ENCODE measurements at regions not wholly inside any gene's neighbourhood (a gene's known extent, or its start where the extent isn't known, plus 50 kb on each side); places are given as distances from the start of the nearest gene placed in this dataset.

DNA sequence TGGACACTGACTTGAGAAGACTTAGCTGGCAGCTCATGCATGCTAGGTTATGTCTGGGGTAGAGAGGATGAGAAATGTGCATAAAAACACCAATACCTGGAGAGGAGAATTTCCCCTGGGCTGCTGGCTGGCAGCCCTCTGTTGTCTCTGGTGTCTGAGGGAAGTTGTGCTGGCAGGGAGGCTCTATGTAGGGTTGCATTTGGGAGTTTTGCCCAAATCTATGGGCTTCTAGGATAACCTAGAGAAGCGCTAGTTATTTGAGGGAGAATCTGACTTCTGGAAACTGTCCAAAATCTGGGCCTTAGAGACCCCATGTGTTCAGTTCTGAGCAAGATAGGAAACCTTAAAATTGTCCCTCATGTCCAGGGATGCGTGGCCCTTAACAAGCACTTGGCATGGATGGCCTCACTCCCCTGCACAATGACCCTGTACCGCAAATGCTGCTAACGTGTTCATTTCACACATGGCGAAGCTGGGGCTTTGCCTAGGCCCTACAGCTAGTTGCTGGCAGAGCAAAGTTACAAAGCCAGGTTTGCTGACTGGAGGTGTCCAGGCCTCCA is 70.3 kb upstream of the ATP2B2 start:
- H3K36me3 Mint-ChIP-seq: no peaks in the 10 kb centered on the region
- no peaks in the 10 kb centered on the region for H3K9me3 Mint-ChIP-seq (ENCODE audit: low read depth)
- no peak overlapping the region for H3K4me3 Mint-ChIP-seq
- no peak overlapping the region for H3K27ac Mint-ChIP-seq
- no peaks in the 10 kb centered on the region for H3K4me1 Mint-ChIP-seq (ENCODE audit: low read depth)
- peaks cover 4% of the 10 kb centered on the region for H3K27me3 Mint-ChIP-seq

DNA sequence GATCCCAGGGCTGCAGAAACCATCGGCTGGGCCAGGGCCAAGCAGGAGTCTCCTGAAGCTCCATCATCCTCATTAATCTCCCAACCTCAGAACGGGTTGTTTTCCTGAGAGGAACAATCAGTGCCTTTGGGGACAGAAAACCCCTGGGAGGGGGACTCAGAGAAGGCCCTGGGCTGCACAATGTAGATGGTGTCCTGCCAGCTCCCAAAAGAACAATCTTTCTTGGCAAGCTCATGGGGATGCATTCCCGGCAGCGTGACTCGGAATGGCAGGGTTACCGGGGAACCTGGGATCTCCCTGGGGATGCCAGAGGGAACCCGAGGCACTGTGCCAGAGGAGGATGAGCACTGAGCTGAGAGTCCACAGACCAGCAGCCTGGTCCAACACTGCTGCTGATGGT is 72.1 kb upstream of the ATP2B2 start:
- no peaks in the 10 kb centered on the region for H3K36me3 Mint-ChIP-seq
- H3K4me1 Mint-ChIP-seq (ENCODE audit: low read depth): no peaks in the 10 kb centered on the region
- H3K27me3 Mint-ChIP-seq: peaks cover 6% of the 10 kb centered on the region

DNA sequence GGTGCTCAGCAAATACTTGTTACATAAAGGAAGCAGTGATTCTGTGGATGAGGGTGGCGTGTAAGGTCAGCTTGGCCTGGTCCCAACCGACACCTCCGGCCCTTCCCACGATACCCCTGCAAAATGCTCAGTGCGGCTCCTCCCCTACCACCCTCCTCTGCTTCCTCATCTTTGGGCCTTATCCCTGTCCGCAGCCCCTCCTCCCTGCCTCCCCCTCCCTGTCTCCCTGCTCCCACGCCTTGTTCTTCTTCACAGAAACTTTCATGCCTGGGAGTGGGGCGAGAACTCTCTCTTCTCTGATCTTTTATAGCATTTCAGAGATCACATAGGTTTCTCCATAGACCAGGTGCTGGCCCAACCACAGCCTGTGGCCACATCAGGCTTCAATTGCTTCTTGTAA is 75.0 kb upstream of the ATP2B2 start:
- Mint-ChIP-seq H3K36me3 (no peaks in the 10 kb centered on the region), H3K4me3 (no peak overlapping the region), H3K9me3 (ENCODE audit: low read depth) (no peaks in the 10 kb centered on the region), H3K4me1 (ENCODE audit: low read depth) (no peaks in the 10 kb centered on the region), H3K27ac (no peak overlapping the region), H3K27me3 (peaks cover 13% of the 10 kb centered on the region)

More for the DNA sequence above, 72.1 kb upstream of the ATP2B2 start:
- Mint-ChIP-seq H3K4me3 (no peak overlapping the region), H3K27ac (no peak overlapping the region), H3K9me3 (ENCODE audit: low read depth) (no peaks in the 10 kb centered on the region)

DNA sequence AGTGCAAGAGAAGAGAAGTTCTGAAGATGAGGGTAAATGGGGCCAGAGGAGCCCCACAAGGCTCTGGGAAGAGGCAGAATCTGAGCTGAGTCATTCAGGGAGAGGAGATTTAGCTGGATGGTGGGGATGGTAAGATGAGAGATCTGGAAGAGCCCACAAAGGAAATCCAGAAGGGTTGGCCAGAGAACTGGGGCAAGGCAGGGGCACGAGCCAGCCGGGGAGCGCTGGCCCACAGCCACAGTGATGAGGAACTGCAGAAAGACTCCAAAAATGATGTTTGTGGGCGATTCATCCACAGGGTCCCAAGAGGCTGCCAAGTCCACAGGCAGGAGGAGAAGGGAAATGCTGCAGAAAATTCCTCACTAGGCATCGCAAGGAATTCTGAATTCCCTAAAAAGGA is 75.9 kb upstream of the ATP2B2 start:
- H3K27me3 Mint-ChIP-seq: peaks cover 16% of the 10 kb centered on the region
- no peak overlapping the region for H3K4me3 Mint-ChIP-seq
- no peaks in the 10 kb centered on the region for H3K9me3 Mint-ChIP-seq (ENCODE audit: low read depth)
- no peak overlapping the region for H3K27ac Mint-ChIP-seq
- no peaks in the 10 kb centered on the region for H3K4me1 Mint-ChIP-seq (ENCODE audit: low read depth)
- H3K36me3 Mint-ChIP-seq: no peaks in the 10 kb centered on the region

DNA sequence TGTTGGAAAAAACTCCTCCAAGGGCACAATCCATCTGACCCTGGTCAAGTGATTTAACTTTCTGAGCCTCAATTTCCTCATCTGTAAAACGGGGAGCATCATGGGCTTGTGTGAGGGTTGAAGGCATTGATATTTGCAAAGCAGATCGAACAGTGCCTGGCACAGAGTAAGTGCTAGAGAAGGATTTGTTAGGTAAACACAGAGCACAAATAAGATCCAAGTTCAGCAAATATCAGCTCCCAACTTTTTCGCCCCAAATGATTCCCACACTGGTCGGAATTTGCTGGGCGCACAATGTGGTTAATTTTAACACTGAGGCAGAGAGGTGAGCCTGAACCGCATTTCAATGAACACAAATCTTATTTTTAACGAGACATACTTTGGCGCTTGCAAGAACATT is 76.3 kb upstream of the ATP2B2 start:
- H3K9me3 Mint-ChIP-seq (ENCODE audit: low read depth): no peaks in the 10 kb centered on the region
- no peak overlapping the region for H3K27ac Mint-ChIP-seq
- H3K4me1 Mint-ChIP-seq (ENCODE audit: low read depth): no peaks in the 10 kb centered on the region
- H3K36me3 Mint-ChIP-seq: no peaks in the 10 kb centered on the region
- no peak overlapping the region for H3K4me3 Mint-ChIP-seq
- peaks cover 16% of the 10 kb centered on the region for H3K27me3 Mint-ChIP-seq

DNA sequence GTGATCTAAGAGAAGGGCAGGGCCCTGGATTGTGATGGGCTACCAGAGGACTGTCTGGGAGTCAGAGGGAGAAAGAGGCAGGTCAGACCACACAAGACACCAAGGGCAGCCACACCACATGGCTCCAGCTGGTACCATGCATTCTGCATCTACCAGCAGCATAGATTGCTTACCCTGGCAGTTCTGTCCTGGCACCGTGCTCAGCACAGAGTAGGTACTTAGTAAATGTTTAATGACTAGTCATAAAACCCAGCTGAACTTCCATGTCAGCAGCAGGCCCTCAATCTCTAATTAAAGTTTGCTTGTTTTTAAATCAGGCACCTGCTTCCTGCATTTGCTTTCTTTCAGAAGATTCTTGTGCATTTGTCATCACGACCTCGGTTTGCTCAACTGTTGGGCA is 77.3 kb upstream of the ATP2B2 start:
- H3K4me3 Mint-ChIP-seq: no peak overlapping the region
- H3K36me3 Mint-ChIP-seq: no peaks in the 10 kb centered on the region
- no peak overlapping the region for H3K27ac Mint-ChIP-seq
- H3K9me3 Mint-ChIP-seq (ENCODE audit: low read depth): no peaks in the 10 kb centered on the region
- peaks cover 18% of the 10 kb centered on the region for H3K27me3 Mint-ChIP-seq
- H3K4me1 Mint-ChIP-seq (ENCODE audit: low read depth): no peaks in the 10 kb centered on the region

DNA sequence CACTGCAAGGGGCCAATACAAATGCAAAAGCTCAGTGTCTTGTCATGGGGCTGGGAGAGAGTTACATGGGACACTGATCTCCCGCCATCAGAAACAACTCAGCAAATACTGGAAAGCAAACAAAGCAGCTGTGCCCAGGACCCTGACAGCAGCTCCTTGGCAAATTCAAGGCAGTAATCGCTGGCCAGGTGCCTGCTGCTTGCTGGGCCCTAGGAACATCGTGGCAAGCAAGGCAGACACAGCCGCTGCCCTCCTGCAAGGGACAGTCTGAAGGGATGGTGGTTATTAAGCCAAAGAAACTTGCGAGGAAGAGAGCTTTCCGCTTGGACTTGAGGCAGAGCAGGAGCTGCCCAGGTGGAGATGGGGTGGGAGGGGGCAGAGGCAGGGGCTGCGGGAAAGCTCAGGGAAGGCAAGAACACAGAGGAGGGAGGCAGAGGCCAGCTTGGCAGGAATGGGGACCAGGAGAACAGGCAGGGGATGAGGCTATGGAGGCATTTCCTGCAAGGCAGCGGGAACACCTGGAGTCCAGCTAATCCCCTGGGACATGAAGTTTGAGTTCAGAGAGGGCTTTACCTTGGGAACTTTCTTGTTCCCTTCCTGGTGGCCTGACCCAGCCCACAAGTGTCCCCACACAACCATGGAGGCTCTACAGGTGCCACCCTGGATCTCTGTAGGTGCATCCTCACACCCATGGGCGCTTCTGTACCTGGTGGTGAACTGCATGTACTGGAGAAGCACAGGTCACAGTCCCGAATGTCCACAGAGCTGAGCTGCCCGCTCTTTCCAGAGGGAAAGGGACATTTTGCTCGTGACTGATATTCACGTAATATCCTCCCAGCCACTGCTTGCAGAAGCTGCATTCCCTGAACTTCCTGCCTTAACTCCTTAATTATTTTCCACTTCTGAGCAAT is 78.7 kb upstream of the ATP2B2 start:
- no peaks in the 10 kb centered on the region for H3K36me3 Mint-ChIP-seq
- H3K9me3 Mint-ChIP-seq (ENCODE audit: low read depth): no peaks in the 10 kb centered on the region
- peaks cover 18% of the 10 kb centered on the region for H3K27me3 Mint-ChIP-seq
- H3K4me3 Mint-ChIP-seq: no peak overlapping the region
- no peaks in the 10 kb centered on the region for H3K4me1 Mint-ChIP-seq (ENCODE audit: low read depth)
- no peak overlapping the region for H3K27ac Mint-ChIP-seq

DNA sequence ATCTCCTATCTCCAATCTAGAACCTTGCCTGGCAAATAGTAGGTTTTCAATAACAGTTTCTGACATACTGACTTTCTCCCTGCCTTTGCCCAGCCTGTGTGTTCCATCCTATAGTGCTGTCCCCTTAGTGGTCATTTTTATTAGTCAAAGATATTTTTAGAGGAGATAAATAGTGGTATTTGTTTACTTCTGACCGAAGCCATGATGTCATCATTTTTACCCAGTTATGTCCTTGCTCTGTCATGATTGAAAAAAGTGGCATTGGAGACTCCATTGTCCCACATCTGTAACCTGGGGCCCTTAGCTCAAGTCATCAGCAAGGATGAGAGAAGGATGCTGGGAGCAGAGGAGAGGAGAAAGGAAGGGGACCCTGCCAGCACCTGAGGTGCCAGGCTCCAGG is 80.6 kb upstream of the ATP2B2 start:
- Mint-ChIP-seq H3K27ac (no peak overlapping the region), H3K9me3 (ENCODE audit: low read depth) (no peaks in the 10 kb centered on the region), H3K27me3 (peaks cover 17% of the 10 kb centered on the region), H3K4me1 (ENCODE audit: low read depth) (no peaks in the 10 kb centered on the region), H3K4me3 (no peak overlapping the region), H3K36me3 (no peaks in the 10 kb centered on the region)

DNA sequence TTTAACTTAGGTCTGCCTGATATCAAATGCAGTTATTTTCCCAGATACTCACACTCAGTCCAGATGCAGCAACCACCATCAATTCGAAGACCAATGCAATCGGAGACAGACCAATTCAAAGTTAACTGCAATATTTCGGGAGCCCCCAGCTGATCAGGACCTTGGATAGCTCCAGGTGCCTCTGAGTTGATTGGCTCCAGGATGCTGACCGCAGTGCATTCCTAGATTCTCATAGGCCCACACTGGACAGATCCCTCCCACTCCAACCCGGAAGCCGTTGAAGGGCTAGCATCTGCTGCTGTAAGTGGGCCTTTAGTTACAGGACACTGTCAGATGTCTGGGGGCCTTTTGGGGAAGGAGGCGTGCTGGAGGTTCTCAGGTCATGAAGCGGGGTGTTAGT is 89.5 kb upstream of the ATP2B2 start:
- no peaks in the 10 kb centered on the region for H3K9me3 Mint-ChIP-seq (ENCODE audit: low read depth)
- H3K27ac Mint-ChIP-seq: no peak overlapping the region
- peaks cover 2% of the 10 kb centered on the region for H3K36me3 Mint-ChIP-seq
- no peak overlapping the region for H3K4me3 Mint-ChIP-seq
- H3K4me1 Mint-ChIP-seq (ENCODE audit: low read depth): no peaks in the 10 kb centered on the region
- H3K27me3 Mint-ChIP-seq: peaks cover 22% of the 10 kb centered on the region

DNA sequence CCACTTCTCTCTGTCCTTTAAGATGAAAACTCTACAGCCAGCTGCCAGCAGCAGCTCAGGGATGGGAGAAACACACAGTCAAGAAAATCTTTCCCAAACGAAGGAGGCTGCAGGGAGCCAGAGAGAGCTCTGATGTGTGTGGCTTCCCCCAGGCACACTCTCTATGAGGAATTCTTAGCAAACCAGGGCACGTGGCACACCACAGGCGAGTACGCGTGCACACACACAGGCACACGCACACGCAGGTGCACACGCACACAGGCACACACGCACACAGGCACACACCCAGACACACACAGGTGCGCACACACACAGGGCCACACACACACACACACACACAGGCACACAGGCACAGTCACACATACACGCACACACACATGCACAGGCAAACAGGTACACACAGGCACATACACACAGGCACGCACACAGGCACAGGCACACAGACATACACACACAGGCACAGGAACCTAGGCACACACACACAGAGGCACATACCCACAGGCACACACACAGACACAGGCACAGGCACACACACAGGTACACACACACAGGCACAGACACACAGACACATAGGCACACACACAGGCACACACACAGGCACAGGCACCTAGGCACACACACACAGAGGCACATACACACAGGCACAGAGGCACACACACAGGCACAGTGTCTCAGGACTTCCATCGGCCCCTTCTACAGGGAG is 91.5 kb upstream of the ATP2B2 start:
- no peak overlapping the region for H3K4me3 Mint-ChIP-seq
- H3K27ac Mint-ChIP-seq: no peak overlapping the region
- H3K9me3 Mint-ChIP-seq (ENCODE audit: low read depth): no peaks in the 10 kb centered on the region
- H3K36me3 Mint-ChIP-seq: peaks cover 2% of the 10 kb centered on the region
- H3K4me1 Mint-ChIP-seq (ENCODE audit: low read depth): peaks cover 2% of the 10 kb centered on the region
- peaks cover 20% of the 10 kb centered on the region for H3K27me3 Mint-ChIP-seq

DNA sequence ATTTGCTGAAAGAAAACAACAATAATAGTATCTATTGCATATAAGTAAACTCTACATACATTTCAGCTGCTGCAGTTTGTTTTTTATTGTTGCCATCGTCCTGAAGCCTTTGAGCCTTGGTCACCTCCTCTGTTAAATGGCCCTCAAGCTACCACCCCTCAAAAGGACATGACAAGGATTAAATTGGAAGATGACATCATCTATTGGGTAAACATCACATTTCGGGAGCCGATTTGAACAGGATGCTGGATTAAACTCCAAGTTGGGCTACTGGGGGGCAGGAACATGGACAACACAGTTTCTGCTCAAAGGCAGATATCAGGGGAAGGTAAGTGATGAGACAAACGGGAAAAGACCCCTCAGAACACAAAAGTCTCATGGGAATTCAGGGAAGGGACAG is 92.3 kb upstream of the ATP2B2 start:
- peaks cover 20% of the 10 kb centered on the region for H3K27me3 Mint-ChIP-seq

DNA sequence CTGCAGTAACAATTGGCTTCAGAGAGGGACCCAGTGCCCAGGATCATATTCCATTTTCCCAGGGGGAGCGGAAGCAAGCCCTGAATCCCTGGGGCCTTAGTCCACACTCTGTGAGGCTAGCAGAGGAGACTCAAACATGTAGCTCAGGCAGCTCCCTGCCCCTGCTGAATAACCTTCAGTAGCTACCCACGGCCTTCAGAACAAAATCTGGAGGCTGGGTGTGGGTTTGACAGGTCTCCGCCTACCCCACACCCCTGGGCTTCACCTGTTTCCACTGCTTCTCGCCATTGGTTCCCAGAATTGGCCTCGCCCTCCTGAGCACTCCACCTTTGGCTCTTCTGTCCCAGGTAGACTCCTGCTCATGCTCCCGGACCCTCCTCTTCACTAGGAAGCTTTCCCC is 93.6 kb upstream of the ATP2B2 start:
- Mint-ChIP-seq H3K36me3 (peaks cover 2% of the 10 kb centered on the region), H3K4me3 (no peak overlapping the region), H3K27ac (no peak overlapping the region), H3K9me3 (ENCODE audit: low read depth) (no peaks in the 10 kb centered on the region), H3K27me3 (peaks cover 20% of the 10 kb centered on the region), H3K4me1 (ENCODE audit: low read depth) (peaks cover 22% of the 10 kb centered on the region)

More for the DNA sequence above, 92.3 kb upstream of the ATP2B2 start:
- H3K9me3 Mint-ChIP-seq (ENCODE audit: low read depth): no peaks in the 10 kb centered on the region
- peaks cover 9% of the 10 kb centered on the region for H3K4me1 Mint-ChIP-seq (ENCODE audit: low read depth)
- peaks cover 2% of the 10 kb centered on the region for H3K36me3 Mint-ChIP-seq
- no peak overlapping the region for H3K27ac Mint-ChIP-seq
- no peak overlapping the region for H3K4me3 Mint-ChIP-seq

DNA sequence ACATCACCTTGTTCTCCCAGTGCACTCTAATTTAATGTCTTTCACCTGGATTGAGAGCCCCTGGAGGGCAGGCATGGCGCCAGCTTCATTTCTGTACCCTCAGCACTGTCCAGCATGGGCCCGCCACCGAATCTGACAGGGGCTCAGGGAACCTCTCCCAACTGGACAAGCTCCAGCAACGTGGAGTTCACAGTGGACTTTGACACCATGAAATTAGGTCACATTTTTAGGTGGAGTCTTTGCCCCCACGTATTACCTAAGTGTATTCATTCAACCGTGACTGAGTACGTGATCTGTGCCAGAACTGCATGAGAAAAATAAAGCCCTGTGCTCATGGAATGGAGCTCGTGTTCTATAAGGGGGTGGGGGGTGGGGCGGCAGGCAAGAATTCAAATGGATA is 94.1 kb upstream of the ATP2B2 start:
- H3K27me3 Mint-ChIP-seq: peaks cover 22% of the 10 kb centered on the region
- H3K27ac Mint-ChIP-seq: no peak overlapping the region
- H3K4me1 Mint-ChIP-seq (ENCODE audit: low read depth): peaks cover 27% of the 10 kb centered on the region
- H3K4me3 Mint-ChIP-seq: no peak overlapping the region
- no peaks in the 10 kb centered on the region for H3K9me3 Mint-ChIP-seq (ENCODE audit: low read depth)
- peaks cover 2% of the 10 kb centered on the region for H3K36me3 Mint-ChIP-seq

DNA sequence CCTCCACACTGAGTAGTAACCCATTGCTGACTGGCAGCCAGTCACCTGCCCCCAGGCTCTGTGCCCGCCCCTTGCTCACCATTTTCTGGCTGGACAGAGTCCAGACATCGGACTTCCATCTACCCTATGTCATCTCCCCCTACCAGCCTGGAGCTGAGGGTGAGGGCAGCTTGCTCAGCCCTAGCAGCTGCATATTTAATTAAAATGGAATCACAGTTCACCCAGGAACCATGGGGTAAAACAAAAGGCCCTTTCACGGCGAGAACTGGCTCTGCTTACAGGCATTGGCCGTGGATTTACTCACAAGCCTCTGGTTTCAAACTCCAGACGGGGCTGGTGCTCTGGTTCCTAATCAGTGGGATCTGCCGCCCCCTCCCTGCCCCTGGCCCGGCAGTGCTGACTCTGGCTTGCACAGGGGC is 94.9 kb upstream of the ATP2B2 start:
- peaks cover 34% of the 10 kb centered on the region for H3K4me1 Mint-ChIP-seq (ENCODE audit: low read depth)
- H3K27me3 Mint-ChIP-seq: peaks cover 25% of the 10 kb centered on the region
- H3K4me3 Mint-ChIP-seq: no peak overlapping the region
- no peaks in the 10 kb centered on the region for H3K9me3 Mint-ChIP-seq (ENCODE audit: low read depth)
- H3K27ac Mint-ChIP-seq: no peak overlapping the region
- no peaks in the 10 kb centered on the region for H3K36me3 Mint-ChIP-seq

DNA sequence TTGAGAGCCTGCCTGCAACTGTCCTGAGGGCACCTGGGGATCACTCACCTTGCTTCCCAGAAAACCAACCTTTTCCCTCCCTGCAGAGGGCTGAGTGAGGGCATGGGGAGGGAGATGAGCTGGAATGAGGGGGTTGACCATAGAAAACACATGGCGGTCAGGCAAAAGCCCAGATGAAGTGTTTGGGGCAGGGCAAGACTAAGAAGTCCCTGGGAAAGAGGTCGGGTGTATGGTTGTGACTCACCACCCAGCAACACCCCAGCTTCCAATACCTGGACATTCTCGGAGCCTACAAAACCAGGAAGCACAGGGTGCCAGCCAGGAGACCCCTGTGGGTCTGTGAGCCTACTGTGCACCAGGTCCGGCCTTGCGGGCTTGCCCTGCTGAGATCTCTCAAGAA is 95.3 kb upstream of the ATP2B2 start:
- Mint-ChIP-seq H3K27me3 (peaks cover 24% of the 10 kb centered on the region), H3K27ac (no peak overlapping the region), H3K4me3 (no peak overlapping the region), H3K36me3 (no peaks in the 10 kb centered on the region), H3K9me3 (ENCODE audit: low read depth) (no peaks in the 10 kb centered on the region), H3K4me1 (ENCODE audit: low read depth) (peaks cover 34% of the 10 kb centered on the region)

Measured in activated naive CD8-positive, alpha-beta T cell (primary cell).